ENCODE measurements at regions not wholly inside any gene's neighbourhood (a gene's known extent, or its start where the extent isn't known, plus 50 kb on each side); places are given as distances from the start of the nearest gene placed in this dataset.

DNA sequence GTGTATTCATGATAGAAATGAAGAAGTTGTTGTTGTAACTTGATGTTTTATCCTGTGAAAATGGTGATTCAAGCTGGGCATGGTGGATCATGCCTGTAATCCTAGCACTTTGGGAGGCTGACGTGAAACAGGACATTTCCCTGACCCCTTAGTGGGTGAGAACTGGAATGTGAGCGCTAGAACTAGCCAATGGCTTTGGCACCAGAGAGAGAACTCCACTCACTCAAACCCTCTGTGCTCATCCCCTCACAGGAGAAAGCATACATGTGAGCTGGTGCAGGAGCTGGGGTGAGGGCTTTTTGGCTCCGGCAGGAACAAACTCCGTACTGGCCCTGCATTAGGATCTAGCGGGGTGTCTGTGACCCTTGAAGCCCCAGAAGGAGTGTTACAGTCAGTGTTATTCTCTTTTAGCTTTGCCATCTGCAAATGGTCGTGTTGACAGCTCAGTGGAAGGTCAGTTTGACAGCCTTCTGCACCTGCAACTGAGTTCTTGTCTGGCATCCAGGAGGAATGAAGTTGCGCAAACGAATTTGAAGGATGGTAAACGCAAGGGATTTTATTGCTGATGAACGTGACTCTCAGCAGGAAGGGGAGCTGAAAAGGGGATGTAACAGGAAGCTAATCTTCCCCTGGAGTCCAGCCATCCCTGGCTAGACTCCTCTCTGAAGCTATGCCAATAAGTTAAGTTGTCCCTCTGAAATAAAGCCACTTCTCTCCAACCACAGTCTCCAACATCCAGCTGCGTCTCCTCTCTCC, 1016.6 kb upstream of the CADM2 start:
- TF ChIP-seq, protein P1, sequence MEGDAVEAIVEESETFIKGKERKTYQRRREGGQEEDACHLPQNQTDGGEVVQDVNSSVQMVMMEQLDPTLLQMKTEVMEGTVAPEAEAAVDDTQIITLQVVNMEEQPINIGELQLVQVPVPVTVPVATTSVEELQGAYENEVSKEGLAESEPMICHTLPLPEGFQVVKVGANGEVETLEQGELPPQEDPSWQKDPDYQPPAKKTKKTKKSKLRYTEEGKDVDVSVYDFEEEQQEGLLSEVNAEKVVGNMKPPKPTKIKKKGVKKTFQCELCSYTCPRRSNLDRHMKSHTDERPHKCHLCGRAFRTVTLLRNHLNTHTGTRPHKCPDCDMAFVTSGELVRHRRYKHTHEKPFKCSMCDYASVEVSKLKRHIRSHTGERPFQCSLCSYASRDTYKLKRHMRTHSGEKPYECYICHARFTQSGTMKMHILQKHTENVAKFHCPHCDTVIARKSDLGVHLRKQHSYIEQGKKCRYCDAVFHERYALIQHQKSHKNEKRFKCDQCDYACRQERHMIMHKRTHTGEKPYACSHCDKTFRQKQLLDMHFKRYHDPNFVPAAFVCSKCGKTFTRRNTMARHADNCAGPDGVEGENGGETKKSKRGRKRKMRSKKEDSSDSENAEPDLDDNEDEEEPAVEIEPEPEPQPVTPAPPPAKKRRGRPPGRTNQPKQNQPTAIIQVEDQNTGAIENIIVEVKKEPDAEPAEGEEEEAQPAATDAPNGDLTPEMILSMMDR (conservative IDR thresholded peaks at IDR 0.05; ENCODE audit: low read length), result no peak
- no peak for TF ChIP-seq EZH2phosphoT487 (IDR thresholded peaks at IDR 0.05; ENCODE audit: borderline replicate concordance, low read depth, low read length)

Measured in OCI-LY7 (cell line).